ENCODE measurements at regions not wholly inside any gene's neighbourhood (a gene's known extent, or its start where the extent isn't known, plus 50 kb on each side); places are given as distances from the start of the nearest gene placed in this dataset.
A peak's percentile ranks its signal among the peaks of the same experiment; 100 is the strongest.

GRCh38 chr2:63679252-63679855 lies 90.6 kb downstream of the MDH1 start:
- TF ChIP-seq, protein P1, sequence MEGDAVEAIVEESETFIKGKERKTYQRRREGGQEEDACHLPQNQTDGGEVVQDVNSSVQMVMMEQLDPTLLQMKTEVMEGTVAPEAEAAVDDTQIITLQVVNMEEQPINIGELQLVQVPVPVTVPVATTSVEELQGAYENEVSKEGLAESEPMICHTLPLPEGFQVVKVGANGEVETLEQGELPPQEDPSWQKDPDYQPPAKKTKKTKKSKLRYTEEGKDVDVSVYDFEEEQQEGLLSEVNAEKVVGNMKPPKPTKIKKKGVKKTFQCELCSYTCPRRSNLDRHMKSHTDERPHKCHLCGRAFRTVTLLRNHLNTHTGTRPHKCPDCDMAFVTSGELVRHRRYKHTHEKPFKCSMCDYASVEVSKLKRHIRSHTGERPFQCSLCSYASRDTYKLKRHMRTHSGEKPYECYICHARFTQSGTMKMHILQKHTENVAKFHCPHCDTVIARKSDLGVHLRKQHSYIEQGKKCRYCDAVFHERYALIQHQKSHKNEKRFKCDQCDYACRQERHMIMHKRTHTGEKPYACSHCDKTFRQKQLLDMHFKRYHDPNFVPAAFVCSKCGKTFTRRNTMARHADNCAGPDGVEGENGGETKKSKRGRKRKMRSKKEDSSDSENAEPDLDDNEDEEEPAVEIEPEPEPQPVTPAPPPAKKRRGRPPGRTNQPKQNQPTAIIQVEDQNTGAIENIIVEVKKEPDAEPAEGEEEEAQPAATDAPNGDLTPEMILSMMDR (IDR thresholded peaks at IDR 0.05): no peak
- Histone ChIP-seq H3K9me3 (no peaks in the 10 kb centered on the region), H3K4me1 (ENCODE audit: low read depth) (no peaks in the 10 kb centered on the region), H3K36me3 (ENCODE audit: low read depth) (no peaks in the 10 kb centered on the region), H3K4me3 (no peak overlapping the region)
- ATAC-seq (no peak), DNase-seq (no peak)
- intact Hi-C loops (cut with DNase I, micrococcal nuclease): no loop called here

DNA sequence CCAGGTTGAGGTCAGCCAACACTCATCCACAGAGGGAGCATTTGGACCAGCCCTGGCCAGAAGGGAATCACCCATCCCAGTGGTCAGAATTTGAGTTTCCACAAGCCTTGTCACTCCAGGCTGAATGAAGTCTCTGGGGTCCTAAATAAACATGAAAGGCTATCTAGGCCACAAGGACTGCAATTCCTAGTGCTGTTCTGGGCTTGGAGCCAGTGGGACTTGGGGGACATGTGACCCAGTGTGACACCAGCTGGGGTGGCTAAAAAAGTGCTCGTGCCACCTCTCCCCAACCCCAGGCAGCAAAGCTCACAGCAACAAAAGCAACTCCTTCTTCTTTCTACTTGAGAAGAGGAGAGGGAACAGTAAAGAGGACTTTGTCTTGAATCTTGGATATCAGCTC lies 91.7 kb downstream of the MDH1 start:
- no peak for ATAC-seq
- H3K36me3 ChIP-seq (ENCODE audit: low read depth): no peaks in the 10 kb centered on the region
- no peak overlapping the region for H3K4me3 ChIP-seq
- TF ChIP-seq, protein P1 (IDR thresholded peaks at IDR 0.05): no peak
- H3K4me1 ChIP-seq (ENCODE audit: low read depth): no peaks in the 10 kb centered on the region
- DNase-seq: no peak
- intact Hi-C loops (cut with DNase I, micrococcal nuclease): no loop called here
- H3K9me3 ChIP-seq: no peaks in the 10 kb centered on the region

DNA sequence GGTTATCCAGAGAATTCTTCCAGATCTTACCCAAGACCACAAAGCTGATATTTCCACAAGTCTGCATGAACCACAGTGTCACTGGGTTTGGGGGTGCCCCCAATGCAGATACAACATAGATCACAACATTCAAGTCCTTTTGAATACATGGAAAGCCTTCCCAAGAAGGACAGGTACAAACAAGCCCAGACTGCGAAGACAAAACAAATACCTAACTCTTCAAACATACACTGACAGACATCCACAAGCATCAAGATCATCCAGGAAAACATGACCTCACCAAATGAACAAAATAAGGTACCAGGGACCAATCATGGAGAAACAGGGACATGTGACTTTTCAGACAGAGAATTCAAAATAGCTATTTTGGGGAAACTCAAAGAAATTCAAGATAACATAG lies 93.1 kb downstream of the MDH1 start:
- no peaks in the 10 kb centered on the region for H3K9me3 ChIP-seq
- no peaks in the 10 kb centered on the region for H3K4me1 ChIP-seq (ENCODE audit: low read depth)
- no peaks in the 10 kb centered on the region for H3K36me3 ChIP-seq (ENCODE audit: low read depth)
- DNase-seq: no peak
- H3K4me3 ChIP-seq: no peak overlapping the region
- TF ChIP-seq, protein P1 (IDR thresholded peaks at IDR 0.05): no peak
- intact Hi-C loops (cut with DNase I, micrococcal nuclease): no loop called here
- ATAC-seq: no peak

- ATAC-seq: peak; percentile 72
- no peaks in the 10 kb centered on the region for H3K36me3 ChIP-seq (ENCODE audit: low read depth)
- TF ChIP-seq, protein P1 (IDR thresholded peaks at IDR 0.05): no peak
- no peaks in the 10 kb centered on the region for H3K9me3 ChIP-seq
- H3K4me3 ChIP-seq: no peak overlapping the region
- no peaks in the 10 kb centered on the region for H3K4me1 ChIP-seq (ENCODE audit: low read depth)
- intact Hi-C loops (cut with DNase I, micrococcal nuclease): loop anchor here in 1 of 2 donors (10.0 kb wide), 1 partner anchor 163 kb away; no protein-coding TSS in a partner anchor
- DNase-seq: peak in 1 of 3 donors; percentile 75
These were observed 103.3 kb downstream of the MDH1 start for GRCh38 chr2:63692002-63692606.

DNA sequence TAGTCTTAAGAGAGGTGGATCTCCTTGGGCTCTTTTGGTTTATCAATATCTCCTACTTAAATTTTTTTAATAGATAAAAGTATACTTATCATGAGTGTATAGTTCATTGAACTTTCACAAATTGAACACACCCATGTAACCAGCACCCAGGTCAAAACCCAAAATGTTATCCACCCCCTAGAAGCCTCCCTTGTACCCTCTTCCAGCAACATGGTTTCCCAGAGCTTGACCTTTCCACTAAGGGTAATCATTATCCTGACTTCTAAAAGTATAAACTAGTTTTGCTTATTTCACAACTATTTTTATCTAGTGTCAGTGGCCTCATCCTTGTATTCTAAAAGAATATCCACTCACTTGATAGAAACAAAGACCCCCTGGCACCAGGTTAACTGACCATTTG lies 106.8 kb downstream of the MDH1 start:
- intact Hi-C loops (cut with DNase I, micrococcal nuclease): loop anchor here in 1 of 2 donors (10.0 kb wide), 1 partner anchor 159 kb away; no protein-coding TSS in a partner anchor
- TF ChIP-seq, protein P1 (IDR thresholded peaks at IDR 0.05): no peak
- Histone ChIP-seq H3K4me1 (ENCODE audit: low read depth) (peaks cover 3% of the 10 kb centered on the region), H3K9me3 (no peaks in the 10 kb centered on the region), H3K36me3 (ENCODE audit: low read depth) (no peaks in the 10 kb centered on the region), H3K4me3 (no peak overlapping the region)
- DNase-seq (no peak), ATAC-seq (no peak)
